ENCODE measurements at regions not wholly inside any gene's neighbourhood (a gene's known extent, or its start where the extent isn't known, plus 50 kb on each side); places are given as distances from the start of the nearest gene placed in this dataset.
"Not testable (repeated sequence)": the region's sequence is repeated elsewhere in the genome, so short reads cannot be mapped to it uniquely, and the experiment has no call there.

- DNase-seq (ENCODE audit: low spot score) = not testable (repeated sequence)
Observed at GRCh38 chr1:147103416-147104155, 68.7 kb downstream of the PRKAB2 start.

GRCh38 chr1:147099192-147099591 lies 73.1 kb downstream of the PRKAB2 start:
- no peak for DNase-seq (ENCODE audit: low spot score)

GRCh38 chr1:147098338-147098973 lies 73.8 kb downstream of the PRKAB2 start:
- DNase-seq (ENCODE audit: low spot score) = not testable (repeated sequence)

GRCh38 chr1:147095691-147096090 lies 76.6 kb downstream of the PRKAB2 start:
- no peak for DNase-seq (ENCODE audit: low spot score)

- DNase-seq (ENCODE audit: low spot score) = no peak
Observed at GRCh38 chr1:147091801-147092200, 80.5 kb downstream of the PRKAB2 start.

GRCh38 chr1:147089457-147089856 lies 82.8 kb downstream of the PRKAB2 start:
- DNase-seq (ENCODE audit: low spot score) = no peak

- DNase-seq (ENCODE audit: low spot score) = no peak
Observed at GRCh38 chr1:147086129-147086528, 86.1 kb downstream of the PRKAB2 start.

GRCh38 chr1:147084273-147085096 lies 87.8 kb downstream of the PRKAB2 start:
- peak; percentile 88 for DNase-seq (ENCODE audit: low spot score)

GRCh38 chr1:147083919-147084272 lies 88.4 kb downstream of the PRKAB2 start:
- DNase-seq (ENCODE audit: low spot score) = no peak

- DNase-seq (ENCODE audit: low spot score) = no peak
Observed at GRCh38 chr1:147080671-147081394, 91.4 kb downstream of the PRKAB2 start.

GRCh38 chr1:147080006-147080661 lies 92.1 kb downstream of the PRKAB2 start:
- no peak for DNase-seq (ENCODE audit: low spot score)

- no peak for DNase-seq (ENCODE audit: low spot score)
Observed at GRCh38 chr1:147079400-147080005, 92.8 kb downstream of the PRKAB2 start.

- no peak for DNase-seq (ENCODE audit: low spot score)
Observed at GRCh38 chr1:147078606-147079399, 93.5 kb downstream of the PRKAB2 start.

GRCh38 chr1:147077936-147078605 lies 94.2 kb downstream of the PRKAB2 start:
- DNase-seq (ENCODE audit: low spot score) = no peak

- no peak for DNase-seq (ENCODE audit: low spot score)
Observed at GRCh38 chr1:147077523-147077922, 94.7 kb downstream of the PRKAB2 start.

- no peak for DNase-seq (ENCODE audit: low spot score)
Observed at GRCh38 chr1:147077081-147077480, 95.2 kb downstream of the PRKAB2 start.

GRCh38 chr1:147076442-147076841 lies 95.8 kb downstream of the PRKAB2 start:
- no peak for DNase-seq (ENCODE audit: low spot score)

- no peak for DNase-seq (ENCODE audit: low spot score)
Observed at GRCh38 chr1:147072482-147073432, 99.5 kb downstream of the PRKAB2 start.

- no peak for DNase-seq (ENCODE audit: low spot score)
Observed at GRCh38 chr1:147071142-147071541, 101.1 kb downstream of the PRKAB2 start.

Data from D341Med (cell line).